Activated CD4-positive, alpha-beta T cell treated with anti-CD3 and anti-CD28 coated beads, Interleukin-2, Interleukin-4, amounts not matched to agents 100 ng/mL and 50 ng/mL, durations not matched to agents 16 hours and 8 hours (primary cell): ENCODE measurements at regions not wholly inside any gene's neighbourhood (a gene's known extent, or its start where the extent isn't known, plus 50 kb on each side); places are given as distances from the start of the nearest gene placed in this dataset.
"Not testable (repeated sequence)": the region's sequence is repeated elsewhere in the genome, so short reads cannot be mapped to it uniquely, and the experiment has no call there.

Experiments used
- DNase-seq: peaks from one replicate; pipeline ENCODE4 v3.0.0-alpha.2; 2020; ENCODE audit warnings: low spot score

GRCh38 chr2:82797469-82797868, 1661.6 kb downstream of the SUCLG1 start:
- DNase-seq: no peak

- DNase-seq: no peak
These were observed 1662.9 kb downstream of the SUCLG1 start for GRCh38 chr2:82796132-82796531.

- no peak for DNase-seq
These were observed 1663.6 kb downstream of the SUCLG1 start for GRCh38 chr2:82795446-82795845.

- DNase-seq: no peak
These were observed 1665.2 kb downstream of the SUCLG1 start for GRCh38 chr2:82793711-82794435.

- no peak for DNase-seq
These were observed 1666.8 kb downstream of the SUCLG1 start for GRCh38 chr2:82792316-82792715.

GRCh38 chr2:82790206-82791021, 1668.7 kb downstream of the SUCLG1 start:
- DNase-seq: no peak

GRCh38 chr2:82789851-82790205, 1669.3 kb downstream of the SUCLG1 start:
- DNase-seq: no peak

- DNase-seq: no peak
These were observed 1677.7 kb downstream of the SUCLG1 start for GRCh38 chr2:82781176-82781915.

GRCh38 chr2:82780050-82780449, 1679.0 kb downstream of the SUCLG1 start:
- DNase-seq: no peak

- no peak for DNase-seq
These were observed 1706.7 kb downstream of the SUCLG1 start for GRCh38 chr2:82752396-82752795.

- no peak for DNase-seq
These were observed 1710.4 kb downstream of the SUCLG1 start for GRCh38 chr2:82748653-82749052.

GRCh38 chr2:82740527-82740926, 1718.6 kb downstream of the SUCLG1 start:
- DNase-seq: no peak

GRCh38 chr2:82737965-82738364, 1721.1 kb downstream of the SUCLG1 start:
- DNase-seq: not testable (repeated sequence)

GRCh38 chr2:82735336-82735735, 1723.7 kb downstream of the SUCLG1 start:
- DNase-seq: no peak

- DNase-seq: no peak
These were observed 1727.3 kb downstream of the SUCLG1 start for GRCh38 chr2:82731824-82732223.

- DNase-seq: no peak
These were observed 1728.3 kb downstream of the SUCLG1 start for GRCh38 chr2:82730811-82731210.

GRCh38 chr2:82728090-82728489, 1731.0 kb downstream of the SUCLG1 start:
- DNase-seq: no peak

- no peak for DNase-seq
These were observed 1750.4 kb downstream of the SUCLG1 start for GRCh38 chr2:82708681-82709080.

- no peak for DNase-seq
These were observed 1761.8 kb downstream of the SUCLG1 start for GRCh38 chr2:82697231-82697630.

- DNase-seq: no peak
These were observed 1764.6 kb downstream of the SUCLG1 start for GRCh38 chr2:82694431-82694830.

- DNase-seq: no peak
These were observed 1768.2 kb downstream of the SUCLG1 start for GRCh38 chr2:82690757-82691411.

GRCh38 chr2:82675186-82675585, 1783.9 kb downstream of the SUCLG1 start:
- DNase-seq: no peak
